HEK293 (cell line): ENCODE measurements at regions not wholly inside any gene's neighbourhood (a gene's known extent, or its start where the extent isn't known, plus 50 kb on each side); places are given as distances from the start of the nearest gene placed in this dataset.

Experiments used
- KLF9 ChIP-seq: fragments of 450-650 bp; formaldehyde crosslinking; IDR thresholded peaks from 2 replicates; pipeline ENCODE4 v1.5.1; 2016; ENCODE audit warnings: missing biosample characterization, missing genetic modification characterization, low read depth
- ZEB2 ChIP-seq: fragments of 450-650 bp; formaldehyde crosslinking; IDR thresholded peaks from 2 replicates; pipeline ENCODE4 v1.5.1; 2016; ENCODE audit warnings: missing biosample characterization, missing genetic modification characterization
- ZNF274 ChIP-seq, 2 experiments: fragments of 200-500 bp in 1 of 2; fragments of 450-650 bp in 1 of 2; sonication (Bioruptor generic) in 1 of 2; formaldehyde crosslinking in 1 of 2; IDR thresholded peaks; 2 replicates each; pipeline versions ENCODE4 v1.5.1 to v1.6.1; 2014 to 2016; ENCODE audit warnings: borderline replicate concordance in 1 of 2, inconsistent platforms in 1 of 2, low read length in 1 of 2, missing biosample characterization in 1 of 2, missing genetic modification characterization in 1 of 2
- TF ChIP-seq, protein P1 (sequence below): fragments of 450-650 bp; formaldehyde crosslinking; IDR thresholded peaks from 2 replicates; pipeline ENCODE4; 2016; ENCODE audit warnings: missing biosample characterization, missing genetic modification characterization
- TF ChIP-seq, protein P2 (sequence below): fragments of 450-650 bp; formaldehyde crosslinking; IDR thresholded peaks from 2 replicates; pipeline ENCODE4 v1.5.1; 2016; ENCODE audit warnings: missing biosample characterization, missing genetic modification characterization

DNA sequence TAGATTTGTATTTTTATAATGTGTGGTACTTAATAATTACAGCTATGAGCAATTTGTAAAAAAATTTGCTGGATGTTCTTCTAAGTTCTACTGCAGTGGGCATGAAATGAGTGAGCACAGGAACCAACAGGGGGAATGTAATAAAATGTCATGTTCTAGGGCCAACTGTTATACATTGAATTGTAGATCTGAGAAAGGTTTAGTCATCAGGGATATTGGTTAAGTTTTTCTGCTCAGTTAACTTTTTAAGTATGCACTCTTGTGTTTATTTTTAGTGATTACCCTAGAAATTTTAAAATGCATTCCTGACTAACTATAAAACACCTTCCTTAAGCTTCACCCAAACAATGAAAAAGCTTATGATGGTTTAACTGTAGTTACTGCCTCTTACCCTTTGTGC lies 101.8 kb downstream of the CAND1 start:
- TF ChIP-seq, protein P1, sequence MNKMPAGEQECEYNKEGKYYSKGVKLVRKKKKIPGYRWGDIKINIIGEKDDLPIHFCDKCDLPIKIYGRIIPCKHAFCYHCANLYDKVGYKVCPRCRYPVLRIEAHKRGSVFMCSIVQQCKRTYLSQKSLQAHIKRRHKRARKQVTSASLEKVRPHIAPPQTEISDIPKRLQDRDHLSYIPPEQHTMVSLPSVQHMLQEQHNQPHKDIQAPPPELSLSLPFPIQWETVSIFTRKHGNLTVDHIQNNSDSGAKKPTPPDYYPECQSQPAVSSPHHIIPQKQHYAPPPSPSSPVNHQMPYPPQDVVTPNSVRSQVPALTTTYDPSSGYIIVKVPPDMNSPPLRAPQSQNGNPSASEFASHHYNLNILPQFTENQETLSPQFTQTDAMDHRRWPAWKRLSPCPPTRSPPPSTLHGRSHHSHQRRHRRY = no peak
- TF ChIP-seq ZNF274 (IDR thresholded peaks at IDR 0.05; ENCODE audit: low read length) (no peak), ZNF274 (tag by site-specific recombination; IDR thresholded peaks at IDR 0.05; ENCODE audit: borderline replicate concordance) (no peak), KLF9 (tag by site-specific recombination) (no peak), ZEB2 (tag by site-specific recombination) (no peak)
- TF ChIP-seq, protein P2, sequence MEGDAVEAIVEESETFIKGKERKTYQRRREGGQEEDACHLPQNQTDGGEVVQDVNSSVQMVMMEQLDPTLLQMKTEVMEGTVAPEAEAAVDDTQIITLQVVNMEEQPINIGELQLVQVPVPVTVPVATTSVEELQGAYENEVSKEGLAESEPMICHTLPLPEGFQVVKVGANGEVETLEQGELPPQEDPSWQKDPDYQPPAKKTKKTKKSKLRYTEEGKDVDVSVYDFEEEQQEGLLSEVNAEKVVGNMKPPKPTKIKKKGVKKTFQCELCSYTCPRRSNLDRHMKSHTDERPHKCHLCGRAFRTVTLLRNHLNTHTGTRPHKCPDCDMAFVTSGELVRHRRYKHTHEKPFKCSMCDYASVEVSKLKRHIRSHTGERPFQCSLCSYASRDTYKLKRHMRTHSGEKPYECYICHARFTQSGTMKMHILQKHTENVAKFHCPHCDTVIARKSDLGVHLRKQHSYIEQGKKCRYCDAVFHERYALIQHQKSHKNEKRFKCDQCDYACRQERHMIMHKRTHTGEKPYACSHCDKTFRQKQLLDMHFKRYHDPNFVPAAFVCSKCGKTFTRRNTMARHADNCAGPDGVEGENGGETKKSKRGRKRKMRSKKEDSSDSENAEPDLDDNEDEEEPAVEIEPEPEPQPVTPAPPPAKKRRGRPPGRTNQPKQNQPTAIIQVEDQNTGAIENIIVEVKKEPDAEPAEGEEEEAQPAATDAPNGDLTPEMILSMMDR (tag by site-specific recombination) = no peak
